HUES64 (cell line): ENCODE measurements at regions not wholly inside any gene's neighbourhood (a gene's known extent, or its start where the extent isn't known, plus 50 kb on each side); places are given as distances from the start of the nearest gene placed in this dataset.

Experiments used
- H3K27ac ChIP-seq: 2 replicates; pipeline ENCODE4 v1.7.0; 2013; ENCODE audit warnings: low read depth, low read length, inconsistent platforms
- H3K27me3 ChIP-seq: 2 replicates; pipeline ENCODE4 v1.6.1; 2013; ENCODE audit warnings: mild to moderate bottlenecking, low read length; ENCODE audit not compliant: insufficient read depth
- H3K36me3 ChIP-seq: 2 replicates; pipeline ENCODE4 v1.6.1; 2013; ENCODE audit warnings: mild to moderate bottlenecking, low read length; ENCODE audit not compliant: insufficient read depth
- H3K4me1 ChIP-seq: 2 replicates; pipeline ENCODE4 v1.6.1; 2013; ENCODE audit warnings: mild to moderate bottlenecking, low read length, moderate library complexity; ENCODE audit not compliant: insufficient read depth
- H3K4me3 ChIP-seq: 2 replicates; pipeline ENCODE4 v1.5.1; 2013; ENCODE audit warnings: mild to moderate bottlenecking, low read length, moderate library complexity
- H3K9ac ChIP-seq: 2 replicates; pipeline ENCODE4 v1.6.1; 2013; ENCODE audit warnings: mild to moderate bottlenecking, low read depth, low read length
- H3K9me3 ChIP-seq: 2 replicates; pipeline ENCODE4 v1.6.1; 2013; ENCODE audit warnings: low read depth, low read length; ENCODE audit not compliant: insufficient read depth
- WGBS: fragments of 150-250, 120-280 bp; methylation state at CpG from one replicate; pipeline ENCODE4 v1.1.7; 2013; ENCODE audit warnings: missing lambda C conversion rate; 5-methylcytosine and 5-hydroxymethylcytosine counted together

DNA sequence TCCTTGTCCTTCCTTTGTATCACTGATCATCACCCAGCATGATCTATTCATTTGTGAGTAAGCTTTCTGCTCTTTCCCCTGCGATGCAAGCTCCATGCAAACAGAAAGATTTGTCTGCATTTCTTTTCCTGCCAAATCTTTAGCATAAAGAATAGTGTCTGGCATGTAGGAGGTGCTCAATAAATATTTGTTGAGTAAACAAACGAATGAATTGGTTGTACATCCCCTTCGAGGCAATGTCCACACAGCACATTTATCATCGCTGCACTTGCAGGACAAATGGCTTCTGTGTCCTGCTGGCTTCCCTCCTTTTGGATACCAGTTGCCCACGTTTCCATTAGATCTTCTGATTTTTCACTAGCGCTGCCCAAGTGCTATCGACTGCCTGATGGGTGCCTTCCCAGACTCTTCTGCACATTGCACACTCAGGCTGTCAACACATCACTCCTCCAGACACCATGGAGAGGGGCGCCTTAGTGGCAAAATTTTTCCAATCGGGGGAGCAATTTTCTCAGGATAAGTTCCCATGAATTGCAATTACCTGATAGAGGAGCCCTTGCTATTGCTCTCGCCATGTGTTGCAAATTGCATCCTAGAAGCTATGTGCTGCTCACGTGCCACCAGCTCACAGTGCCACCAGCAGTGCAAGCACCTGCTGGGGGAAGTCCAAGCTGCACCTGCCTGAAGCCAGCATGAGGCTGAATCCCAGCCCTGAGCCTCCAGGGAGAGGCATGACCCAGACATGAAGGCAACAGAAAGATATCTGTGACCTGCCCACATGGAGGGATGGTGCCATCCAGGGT is 206.6 kb downstream of the KIF26A start:
- Histone ChIP-seq H3K27me3 (no peaks in the 10 kb centered on the region), H3K36me3 (no peaks in the 10 kb centered on the region), H3K9me3 (peaks cover 5% of the 10 kb centered on the region; the same call in 1 of the 2 replicates), H3K4me1 (no peaks in the 10 kb centered on the region; the same call in 1 of the 2 replicates), H3K27ac (no peak overlapping the region), H3K9ac (no peak overlapping the region), H3K4me3 (no peak overlapping the region)
- WGBS, result 89% methylated on average over 11 of the region's 11 CpGs

DNA sequence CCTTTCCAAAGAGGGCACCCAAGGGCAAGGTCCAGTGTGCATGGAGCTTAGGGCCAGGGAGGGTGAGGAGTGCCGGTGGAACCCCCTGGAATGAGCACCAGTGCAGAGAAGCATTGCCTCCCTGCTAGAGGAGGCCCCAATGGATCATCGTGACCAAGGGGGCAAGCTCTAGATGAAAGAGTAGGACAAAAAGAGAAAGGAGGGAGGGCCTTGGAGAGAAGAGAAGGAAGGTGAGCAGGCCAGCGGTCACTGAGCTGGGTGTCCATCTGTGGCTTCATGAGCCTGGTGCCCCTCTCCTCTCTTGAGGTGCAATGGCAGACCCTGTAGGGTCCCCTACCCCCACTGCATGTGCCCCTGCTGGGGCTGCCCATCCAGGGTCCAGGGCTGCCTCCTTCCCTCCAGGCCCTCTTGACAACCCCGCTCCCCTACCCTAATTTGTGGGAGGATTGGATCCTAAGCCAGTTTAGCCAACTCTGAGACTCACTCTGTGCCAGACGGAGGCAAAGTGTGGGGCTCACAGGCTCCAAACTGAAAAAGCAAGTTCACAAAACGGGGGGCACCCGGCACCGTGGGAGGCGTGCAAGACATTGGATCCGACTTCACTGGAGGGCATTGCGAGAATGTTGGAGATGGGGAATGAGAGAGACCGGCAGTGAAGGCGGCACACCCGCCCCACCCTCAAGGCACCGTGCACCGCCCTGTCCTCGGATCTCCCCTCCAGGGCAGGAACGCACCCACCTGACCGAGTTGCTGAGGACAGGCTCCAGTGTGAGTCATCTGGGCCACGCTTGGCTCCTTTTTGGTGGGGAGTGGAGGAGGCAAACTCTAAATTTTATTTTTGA is 207.5 kb downstream of the KIF26A start:
- WGBS, result 92% methylated on average over 20 of the region's 20 CpGs
- no peak overlapping the region for H3K9ac ChIP-seq
- H3K27me3 ChIP-seq, result no peaks in the 10 kb centered on the region
- no peak overlapping the region for H3K27ac ChIP-seq
- H3K36me3 ChIP-seq, result no peaks in the 10 kb centered on the region
- H3K4me1 ChIP-seq, result no peaks in the 10 kb centered on the region; the same call in 1 of the 2 replicates
- peaks cover 5% of the 10 kb centered on the region; the same call in 1 of the 2 replicates for H3K9me3 ChIP-seq
- no peak overlapping the region for H3K4me3 ChIP-seq

DNA sequence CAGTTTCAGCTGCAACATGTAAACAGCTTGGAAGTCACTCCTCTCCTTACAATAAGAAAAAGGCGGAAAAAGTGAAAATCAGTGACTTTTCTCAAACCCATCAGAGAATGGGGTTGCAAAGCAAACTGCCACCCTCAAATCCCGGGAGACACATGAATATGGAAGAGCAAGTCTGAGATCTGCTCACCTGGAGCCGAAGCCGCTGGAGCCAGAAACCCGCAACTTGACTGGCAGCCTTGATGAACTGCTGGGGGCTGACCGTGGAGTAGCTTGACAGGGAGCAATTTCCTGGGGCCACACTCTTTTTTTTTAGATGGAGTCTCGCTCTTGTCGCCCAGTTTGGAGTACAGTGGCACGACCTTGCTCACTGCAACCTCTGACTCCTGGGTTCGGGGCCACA is 208.2 kb downstream of the KIF26A start:
- Histone ChIP-seq H3K27ac (no peak overlapping the region), H3K9me3 (peaks cover 3% of the 10 kb centered on the region; the same call in 1 of the 2 replicates), H3K4me3 (no peak overlapping the region), H3K36me3 (no peaks in the 10 kb centered on the region), H3K9ac (no peak overlapping the region), H3K4me1 (no peaks in the 10 kb centered on the region; the same call in 1 of the 2 replicates), H3K27me3 (no peaks in the 10 kb centered on the region)
- 91% methylated on average over 10 of the region's 10 CpGs for WGBS

DNA sequence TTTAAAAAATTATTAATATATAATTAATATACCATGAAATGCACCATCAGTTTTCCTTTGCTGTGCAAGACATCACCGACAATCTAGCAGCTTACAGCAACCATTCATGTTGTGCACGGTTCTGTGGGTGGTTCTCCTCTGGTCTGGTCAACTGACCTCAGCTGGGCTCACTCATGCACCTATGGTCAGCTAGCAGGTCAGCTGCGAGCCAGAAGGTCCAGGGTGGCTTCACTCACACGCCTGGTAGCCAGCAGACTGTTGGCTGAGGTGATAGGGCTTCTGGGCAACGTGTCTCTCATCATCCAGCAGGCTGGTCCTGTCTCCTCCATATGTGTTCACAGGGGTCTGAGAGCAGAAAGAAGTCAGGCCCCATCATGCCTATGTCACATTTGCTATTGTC is 210.4 kb downstream of the KIF26A start:
- Histone ChIP-seq H3K9me3 (no peaks in the 10 kb centered on the region), H3K4me3 (no peak overlapping the region), H3K36me3 (no peaks in the 10 kb centered on the region), H3K27me3 (no peaks in the 10 kb centered on the region), H3K27ac (no peak overlapping the region), H3K4me1 (no peaks in the 10 kb centered on the region), H3K9ac (no peak overlapping the region)
- 86% methylated on average over 5 of the region's 5 CpGs for WGBS

DNA sequence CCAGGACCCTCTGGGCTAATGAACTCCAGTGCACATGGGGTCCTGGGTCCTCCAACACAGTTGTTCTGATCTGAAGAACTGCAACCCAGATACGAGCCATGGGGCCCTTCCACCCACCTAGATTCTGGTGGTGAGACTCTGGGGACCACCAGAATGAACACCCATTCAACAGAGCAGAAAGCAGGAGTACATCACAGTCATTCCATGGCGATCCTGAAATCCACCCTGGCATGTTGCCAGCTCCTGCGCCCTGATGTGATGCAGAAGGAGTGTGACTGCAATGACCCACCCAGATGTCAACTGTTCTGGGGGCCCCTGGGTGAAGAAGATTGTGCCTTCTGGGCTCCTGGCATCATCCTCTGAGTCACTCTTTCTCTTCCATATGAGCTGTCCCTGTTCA is 211.6 kb downstream of the KIF26A start:
- WGBS, result 95% methylated on average over 3 of the region's 3 CpGs
- Histone ChIP-seq H3K9ac (no peak overlapping the region), H3K4me3 (no peak overlapping the region), H3K9me3 (no peaks in the 10 kb centered on the region), H3K36me3 (no peaks in the 10 kb centered on the region), H3K27me3 (no peaks in the 10 kb centered on the region), H3K4me1 (no peaks in the 10 kb centered on the region), H3K27ac (no peak overlapping the region)

DNA sequence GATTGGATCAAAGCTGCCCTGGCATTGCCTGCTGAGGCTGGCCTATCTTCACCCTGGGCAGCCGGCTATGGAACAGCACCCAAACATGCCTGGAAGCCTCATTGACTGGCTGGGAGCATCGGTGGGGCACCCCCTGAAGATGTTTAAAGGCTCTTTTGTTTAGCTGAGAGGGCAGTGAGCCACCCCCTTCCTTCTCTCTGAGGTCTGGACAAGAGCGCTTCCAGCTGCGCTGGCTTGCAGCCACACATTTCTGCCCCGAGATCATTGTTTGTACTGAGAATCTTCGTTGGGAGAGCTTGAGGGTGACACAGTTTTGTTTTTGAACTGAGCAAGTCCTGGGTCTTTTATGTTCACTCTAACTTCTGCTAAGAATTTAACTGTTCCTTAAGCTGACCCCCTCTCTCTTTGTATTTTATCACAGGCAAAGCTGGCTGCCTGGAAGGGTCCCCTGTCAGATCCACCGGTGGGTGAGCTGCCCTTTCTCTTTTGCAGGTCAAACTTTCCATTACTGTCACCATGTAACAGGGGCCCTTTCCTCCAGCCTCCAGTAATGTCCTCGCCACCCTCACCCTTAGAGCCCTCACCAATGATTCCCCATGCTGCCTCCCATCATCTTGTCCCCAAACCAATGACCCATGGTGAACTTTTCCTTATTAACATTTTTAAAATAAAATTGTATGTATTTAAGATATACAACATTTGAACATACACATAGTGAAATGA is 212.2 kb downstream of the KIF26A start:
- no peak overlapping the region for H3K9ac ChIP-seq
- WGBS, result 91% methylated on average over 8 of the region's 8 CpGs
- H3K9me3 ChIP-seq, result no peaks in the 10 kb centered on the region
- no peak overlapping the region for H3K27ac ChIP-seq
- no peaks in the 10 kb centered on the region for H3K27me3 ChIP-seq
- H3K36me3 ChIP-seq, result no peaks in the 10 kb centered on the region
- H3K4me3 ChIP-seq, result no peak overlapping the region
- H3K4me1 ChIP-seq, result no peaks in the 10 kb centered on the region

DNA sequence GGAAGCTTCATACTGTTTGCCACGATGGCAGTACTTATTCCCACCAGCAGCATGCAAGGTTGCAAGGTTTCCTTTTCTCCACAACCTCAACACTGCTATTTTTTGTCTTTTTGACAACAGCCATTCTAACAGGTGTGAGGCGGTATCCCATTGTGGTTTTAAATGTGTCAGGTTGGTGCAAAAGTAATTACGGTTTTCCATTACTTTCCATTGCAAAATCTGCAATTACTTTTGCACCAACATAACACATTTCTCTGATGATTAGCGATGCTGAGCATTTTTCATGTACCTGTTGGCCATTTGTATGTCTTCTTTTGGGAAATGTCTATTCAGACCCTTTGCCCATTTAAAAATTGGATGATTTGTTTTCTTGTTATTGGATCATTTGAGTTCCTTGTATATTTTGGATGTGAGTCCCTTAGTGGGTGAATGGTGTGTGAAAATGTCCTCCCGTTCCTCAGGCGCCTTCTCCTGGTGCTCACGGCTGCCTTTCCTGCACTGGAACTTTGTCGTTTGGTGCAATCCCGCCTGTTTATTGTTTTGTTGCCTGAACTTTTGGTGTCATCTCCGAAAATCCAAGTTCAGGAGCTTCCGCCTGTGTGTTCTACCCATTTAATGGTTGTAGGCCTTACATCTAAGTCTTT is 213.6 kb downstream of the KIF26A start:
- no peak overlapping the region for H3K9ac ChIP-seq
- no peaks in the 10 kb centered on the region for H3K36me3 ChIP-seq
- H3K9me3 ChIP-seq, result no peaks in the 10 kb centered on the region
- H3K4me3 ChIP-seq, result no peak overlapping the region
- WGBS, result 91% methylated on average over 10 of the region's 11 CpGs
- H3K27ac ChIP-seq, result no peak overlapping the region
- H3K27me3 ChIP-seq, result no peaks in the 10 kb centered on the region
- H3K4me1 ChIP-seq, result no peaks in the 10 kb centered on the region

DNA sequence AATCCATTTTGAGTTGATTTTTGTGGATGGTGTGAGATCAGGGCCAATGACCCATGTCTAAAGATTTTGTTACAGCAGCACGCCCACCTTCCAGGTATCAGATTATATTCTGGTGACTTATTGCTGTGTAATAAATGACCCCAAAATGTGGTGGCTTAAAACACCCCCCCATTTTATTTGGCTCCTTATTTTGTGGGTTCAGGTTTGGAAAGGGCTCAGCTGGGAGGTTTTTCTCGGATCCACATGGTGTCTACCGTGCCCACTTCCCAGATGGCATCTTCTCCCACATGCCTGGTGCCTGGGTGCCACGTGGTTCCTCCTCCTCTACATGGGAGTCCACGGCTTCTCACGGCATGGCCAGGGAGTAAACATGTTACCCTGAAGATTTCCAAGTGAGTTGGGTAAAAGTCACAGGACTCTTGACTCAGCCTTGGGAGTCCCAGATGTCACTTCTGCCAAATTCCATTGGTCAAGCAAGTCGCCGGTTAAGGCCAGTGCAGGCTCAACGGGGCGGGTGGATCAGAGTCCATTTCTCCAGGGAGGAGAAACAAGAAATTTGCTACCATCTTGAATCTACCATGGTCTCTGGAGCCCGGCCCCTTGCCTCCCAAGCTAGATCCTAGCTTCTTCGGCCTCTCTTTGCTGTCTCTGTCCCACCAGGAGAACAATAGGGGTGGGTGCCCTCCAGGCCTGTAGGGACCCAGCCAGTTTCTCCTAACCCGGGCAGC is 214.3 kb downstream of the KIF26A start:
- WGBS, result 92% methylated on average over 13 of the region's 13 CpGs
- Histone ChIP-seq H3K27ac (no peak overlapping the region), H3K4me1 (no peaks in the 10 kb centered on the region), H3K9ac (no peak overlapping the region), H3K4me3 (no peak overlapping the region), H3K9me3 (no peaks in the 10 kb centered on the region), H3K36me3 (no peaks in the 10 kb centered on the region), H3K27me3 (no peaks in the 10 kb centered on the region)

DNA sequence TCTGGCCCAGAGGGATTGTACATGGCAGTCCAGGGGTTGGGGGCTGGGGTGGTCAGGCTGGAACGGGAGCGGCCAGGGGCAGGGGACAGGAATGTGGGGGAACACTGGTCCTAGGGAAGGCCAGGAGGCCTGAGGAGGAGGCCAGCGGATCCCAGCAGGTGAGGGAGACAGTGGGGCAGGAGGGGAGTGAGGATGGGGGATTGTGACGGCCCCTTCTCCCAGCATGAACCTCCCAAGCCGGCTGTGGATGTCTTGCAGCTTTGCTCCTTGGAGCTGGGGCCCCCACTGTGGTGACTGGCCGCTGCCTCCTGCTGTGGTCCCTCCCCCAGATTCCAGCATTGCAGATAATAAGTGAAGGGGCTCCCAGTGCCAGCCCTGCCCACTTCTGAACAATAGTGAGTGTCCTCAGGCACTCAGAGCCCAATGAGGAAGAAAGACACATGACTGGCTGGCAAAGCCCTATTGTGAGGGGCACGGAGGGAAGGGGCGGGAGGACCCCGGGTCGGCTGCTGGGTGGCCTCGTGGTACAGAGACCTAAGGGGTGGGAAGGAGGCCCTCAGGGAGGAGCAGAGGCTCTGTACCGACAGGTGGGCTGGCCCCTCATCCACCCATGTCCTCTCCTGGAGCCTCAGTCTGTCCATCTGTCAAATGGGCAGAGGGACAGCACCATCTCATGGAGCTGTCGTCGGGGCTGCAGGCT is 215.0 kb downstream of the KIF26A start:
- Histone ChIP-seq H3K9me3 (no peaks in the 10 kb centered on the region), H3K9ac (no peak overlapping the region), H3K27ac (no peak overlapping the region), H3K4me3 (no peak overlapping the region), H3K4me1 (no peaks in the 10 kb centered on the region), H3K36me3 (no peaks in the 10 kb centered on the region), H3K27me3 (no peaks in the 10 kb centered on the region)
- 87% methylated on average over 14 of the region's 14 CpGs for WGBS
